Inferior parietal cortex (tissue), 1 donor: ENCODE measurements at regions not wholly inside any gene's neighbourhood (a gene's known extent, or its start where the extent isn't known, plus 50 kb on each side); places are given as distances from the start of the nearest gene placed in this dataset.

Experiments used
- DNase-seq: peaks from one replicate; pipeline ENCODE4 v3.0.0-alpha.2; 2016; ENCODE audit errors: extremely low spot score

- no peak for DNase-seq
Measured at GRCh38 chr4:71930459-71930858, 101.3 kb upstream of the NPFFR2 start.

- DNase-seq, result peak; percentile 28
Measured at GRCh38 chr4:71932941-71933340, 98.9 kb upstream of the NPFFR2 start.

GRCh38 chr4:71938776-71939175 lies 93.0 kb upstream of the NPFFR2 start:
- DNase-seq, result no peak

- no peak for DNase-seq
Measured at GRCh38 chr4:71941001-71941400, 90.8 kb upstream of the NPFFR2 start.

GRCh38 chr4:71944956-71945355 lies 86.8 kb upstream of the NPFFR2 start:
- no peak for DNase-seq

GRCh38 chr4:71945791-71946190 lies 86.0 kb upstream of the NPFFR2 start:
- DNase-seq, result no peak

- DNase-seq, result no peak
Measured at GRCh38 chr4:71958978-71959377, 72.8 kb upstream of the NPFFR2 start.

- DNase-seq, result no peak
Measured at GRCh38 chr4:71962622-71963264, 69.1 kb upstream of the NPFFR2 start.

GRCh38 chr4:71974681-71975080 lies 57.1 kb upstream of the NPFFR2 start:
- no peak for DNase-seq

GRCh38 chr4:71976523-71976922 lies 55.3 kb upstream of the NPFFR2 start:
- DNase-seq, result no peak

- no peak for DNase-seq
Measured at GRCh38 chr4:71978210-71978835, 53.5 kb upstream of the NPFFR2 start.

GRCh38 chr4:71980976-71981375 lies 50.8 kb upstream of the NPFFR2 start:
- DNase-seq, result no peak
